GM18861 (cell line): ENCODE measurements at regions not wholly inside any gene's neighbourhood (a gene's known extent, or its start where the extent isn't known, plus 50 kb on each side); places are given as distances from the start of the nearest gene placed in this dataset.
"Not testable (repeated sequence)": the region's sequence is repeated elsewhere in the genome, so short reads cannot be mapped to it uniquely, and the experiment has no call there.

ENCODE experiments used
- ATAC-seq: cut with Tn5 transposase; IDR thresholded peaks from one replicate; pipeline ENCODE4 v1.9.1; 2021; ENCODE audit not compliant: unreplicated experiment

DNA sequence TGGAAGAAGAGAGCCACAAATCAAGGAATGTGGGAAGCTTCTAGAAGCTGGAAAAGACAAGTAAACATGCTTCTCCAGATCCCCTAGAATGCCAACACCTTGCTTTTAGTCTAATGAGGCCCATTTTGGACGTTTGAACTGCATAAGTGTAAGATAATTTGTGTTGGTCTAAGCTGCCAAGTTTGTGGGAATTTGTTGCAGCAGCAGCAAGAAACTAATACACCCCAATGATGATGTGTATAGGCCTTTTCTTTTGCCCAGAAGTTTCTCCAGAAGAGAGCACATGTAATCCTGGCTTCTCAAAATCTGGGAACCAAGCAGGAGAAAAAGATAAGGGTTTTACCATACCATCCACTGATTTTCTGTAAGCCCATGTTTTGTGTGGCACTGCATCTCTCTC, 96.1 kb upstream of the DPT start:
- no peak for ATAC-seq

DNA sequence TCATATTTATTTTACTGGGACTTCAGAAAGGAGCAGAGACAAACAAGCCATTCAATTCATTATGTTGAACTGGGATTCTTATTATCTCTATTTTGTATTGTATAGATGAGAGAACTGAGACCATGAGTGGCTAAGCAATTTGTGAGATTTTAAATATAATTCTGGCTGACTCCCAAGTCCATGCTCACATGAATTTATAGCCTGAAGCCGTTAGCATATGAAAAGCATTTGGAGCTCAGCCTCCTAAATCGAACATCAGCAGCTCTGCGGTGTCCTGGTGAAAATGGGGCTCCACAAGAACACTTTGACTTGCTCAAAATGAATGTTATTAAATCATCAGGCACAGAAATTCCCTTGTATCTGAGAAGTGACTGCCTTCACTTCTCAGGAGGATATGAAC, 96.8 kb upstream of the DPT start:
- ATAC-seq, result no peak

DNA sequence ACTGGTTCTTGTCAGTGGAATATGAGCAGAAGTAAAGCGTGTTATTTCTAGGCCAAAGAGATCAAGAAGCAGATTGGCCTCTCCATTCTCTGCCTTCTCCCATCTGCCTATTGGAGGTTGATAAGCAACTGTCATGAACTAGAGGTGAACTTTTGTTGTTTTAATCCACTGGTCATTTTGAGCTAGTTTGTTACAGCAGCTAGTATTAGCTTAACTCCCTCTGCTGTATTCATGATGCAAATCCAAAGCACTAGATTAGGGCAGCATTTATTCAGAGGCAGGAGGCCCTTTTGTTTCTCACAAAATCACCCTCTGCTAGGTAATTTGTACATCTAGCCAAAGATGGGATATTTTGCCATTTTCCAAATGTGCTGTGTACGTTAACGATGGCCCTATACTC, 97.3 kb upstream of the DPT start:
- no peak for ATAC-seq

DNA sequence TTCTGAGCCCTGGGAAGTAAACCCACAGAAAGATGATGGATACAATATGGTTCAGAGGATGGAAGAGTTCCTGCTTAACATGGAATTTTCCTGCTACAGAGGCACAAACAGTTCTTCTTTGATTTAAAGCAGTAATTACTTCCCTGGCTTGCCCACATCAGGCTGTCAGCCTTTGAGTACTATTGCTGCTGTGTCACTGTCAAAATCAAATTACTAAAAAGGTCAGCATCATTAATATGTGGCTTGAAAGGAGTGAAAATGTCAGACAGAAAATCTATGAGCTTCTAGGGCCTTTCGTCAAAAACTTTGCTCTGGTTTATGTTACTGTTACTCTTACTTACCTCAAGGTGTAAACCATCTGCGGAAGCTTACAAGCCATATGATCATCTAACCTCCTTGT, 98.6 kb upstream of the DPT start:
- ATAC-seq, result no peak

DNA sequence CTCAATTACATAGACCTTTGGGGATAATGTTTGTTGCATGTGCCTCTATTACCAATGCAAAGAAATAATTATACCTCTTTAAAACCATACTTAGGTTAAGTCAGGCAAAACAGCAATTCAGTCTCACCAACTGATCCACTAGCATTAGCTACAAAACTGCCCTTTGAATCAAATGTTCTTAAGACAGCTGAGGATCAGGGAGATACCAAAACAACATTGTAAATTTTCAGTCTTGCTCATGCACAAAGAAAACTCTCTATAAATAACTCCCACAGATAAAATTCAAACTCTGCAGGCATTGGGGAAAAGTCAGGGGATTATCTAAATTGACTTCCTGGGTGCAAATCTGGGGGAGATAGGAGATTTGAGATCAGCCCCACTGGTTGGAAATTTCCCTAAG, 100.9 kb upstream of the DPT start:
- ATAC-seq, result no peak

DNA sequence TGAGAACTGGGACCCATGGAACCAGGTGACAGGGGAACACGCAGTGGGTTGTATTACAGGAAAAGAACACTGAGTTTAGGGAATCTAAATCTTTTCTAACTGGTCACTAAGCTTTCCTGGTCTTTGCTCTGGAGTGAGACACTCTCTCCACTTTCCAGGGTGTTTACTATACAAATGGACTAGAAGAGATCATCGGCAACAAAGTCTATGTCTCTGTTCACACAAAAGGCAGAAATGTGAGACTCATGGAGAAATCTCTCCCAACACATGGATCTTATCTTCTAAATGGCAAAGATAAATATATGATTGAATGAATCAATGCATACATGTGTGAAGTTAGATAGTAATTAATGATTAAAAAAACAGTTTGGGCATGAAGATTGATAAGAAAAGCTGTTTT, 101.6 kb upstream of the DPT start:
- ATAC-seq, result no peak

DNA sequence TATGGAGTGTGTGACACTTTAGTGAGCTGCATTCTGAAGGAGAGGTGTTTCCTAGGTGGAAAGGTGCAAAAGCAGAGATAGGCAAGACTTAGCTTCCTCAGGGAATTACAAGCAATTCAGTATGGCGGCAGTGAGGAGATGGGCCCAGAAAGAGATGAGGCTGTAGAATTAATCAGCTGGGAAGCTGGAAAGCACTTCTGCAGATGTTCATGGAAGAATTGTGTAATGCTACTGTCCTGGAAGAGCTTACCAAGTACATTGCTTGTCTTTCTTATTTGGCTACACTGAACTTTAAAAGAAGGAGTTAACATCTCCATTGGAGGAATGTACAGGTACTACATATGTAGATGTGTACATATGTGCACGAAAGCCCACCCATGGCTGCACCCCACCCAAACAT, 103.7 kb upstream of the DPT start:
- no peak for ATAC-seq

DNA sequence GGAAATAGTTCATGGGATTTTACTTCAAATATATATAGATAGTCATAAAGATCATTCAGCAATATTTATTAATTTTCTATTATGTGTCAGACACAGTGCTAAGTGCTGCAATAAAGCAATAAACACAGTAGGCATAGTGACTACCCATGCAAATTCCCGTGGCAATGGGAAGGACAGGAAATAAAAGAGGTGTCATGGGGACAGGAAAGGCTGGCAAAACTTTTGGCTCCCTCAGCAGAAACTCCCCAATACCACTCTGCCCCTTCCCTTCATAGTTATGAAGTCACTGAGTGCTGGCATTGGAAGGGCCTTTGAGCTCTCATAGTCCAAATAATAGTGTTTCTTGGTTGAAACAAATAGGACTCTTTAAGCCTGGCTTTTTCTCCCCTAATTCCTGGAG, 104.4 kb upstream of the DPT start:
- ATAC-seq, result no peak

DNA sequence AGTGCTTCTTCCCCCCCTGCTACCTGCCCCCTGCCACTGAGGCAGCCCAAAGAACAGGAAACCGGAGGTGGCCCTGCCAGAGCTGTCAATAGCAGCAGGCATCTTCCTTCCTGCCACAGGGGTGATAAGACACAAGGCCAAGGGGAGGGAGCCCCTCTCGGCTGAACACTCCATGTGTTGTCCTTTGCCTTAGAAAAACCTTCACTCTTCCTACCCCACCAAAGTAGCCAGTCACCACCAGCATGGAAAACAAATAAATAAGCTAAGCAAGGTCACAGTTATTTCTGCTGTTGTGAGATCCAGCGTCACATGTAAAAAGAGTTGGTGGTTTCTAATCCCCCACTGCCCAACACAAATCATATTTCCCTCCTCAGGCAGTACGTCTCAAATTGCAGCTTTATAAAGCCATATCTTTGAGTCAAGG, 104.8 kb upstream of the DPT start:
- no peak for ATAC-seq

DNA sequence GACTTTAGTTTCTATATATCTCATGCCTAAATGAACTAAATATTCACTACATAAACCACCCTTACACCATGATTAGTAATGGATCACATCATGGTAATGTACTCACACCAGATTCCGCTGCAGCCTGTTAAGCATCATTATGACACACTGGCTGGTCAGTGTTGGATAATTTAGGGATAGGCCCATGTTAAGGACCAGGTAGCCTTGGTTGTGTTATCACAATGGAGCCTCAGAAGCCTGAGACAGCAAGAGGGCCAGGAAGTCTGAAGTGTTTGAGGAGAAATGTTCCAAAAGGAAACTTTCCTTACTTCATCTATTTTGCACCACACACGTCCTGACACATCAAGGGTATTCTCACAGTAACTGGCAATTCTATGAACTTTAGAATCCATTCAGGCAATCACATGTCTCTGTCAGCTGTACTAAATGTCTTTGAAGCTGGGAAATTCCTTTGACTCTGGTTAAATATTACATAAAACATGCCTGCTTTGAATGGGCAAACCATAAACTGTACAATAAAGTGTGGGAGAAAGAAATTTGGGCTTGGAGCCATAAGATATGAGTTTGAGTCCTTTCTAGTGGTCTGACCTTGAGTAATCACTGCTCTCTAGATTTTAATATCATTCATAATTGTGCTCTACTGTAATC, 105.3 kb upstream of the DPT start:
- ATAC-seq, result no peak

DNA sequence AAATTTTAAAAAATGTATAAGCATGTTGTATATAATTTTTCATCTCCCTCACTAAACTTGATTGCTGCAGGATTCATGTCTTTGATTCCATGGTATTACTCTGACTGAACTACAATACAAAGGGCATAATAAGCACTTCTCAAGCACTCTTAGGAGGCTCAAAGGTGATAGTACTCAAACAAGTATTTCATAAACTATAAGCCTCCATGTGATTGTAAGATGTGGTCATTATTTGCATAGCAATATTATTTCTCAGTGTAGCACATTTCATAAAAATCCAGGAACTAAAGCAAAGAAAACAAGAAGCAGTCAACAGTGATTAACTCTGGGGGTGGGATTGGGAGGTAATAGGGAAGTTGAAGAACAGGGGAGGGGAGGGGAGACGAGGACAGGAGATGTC, 106.2 kb upstream of the DPT start:
- ATAC-seq, result no peak

DNA sequence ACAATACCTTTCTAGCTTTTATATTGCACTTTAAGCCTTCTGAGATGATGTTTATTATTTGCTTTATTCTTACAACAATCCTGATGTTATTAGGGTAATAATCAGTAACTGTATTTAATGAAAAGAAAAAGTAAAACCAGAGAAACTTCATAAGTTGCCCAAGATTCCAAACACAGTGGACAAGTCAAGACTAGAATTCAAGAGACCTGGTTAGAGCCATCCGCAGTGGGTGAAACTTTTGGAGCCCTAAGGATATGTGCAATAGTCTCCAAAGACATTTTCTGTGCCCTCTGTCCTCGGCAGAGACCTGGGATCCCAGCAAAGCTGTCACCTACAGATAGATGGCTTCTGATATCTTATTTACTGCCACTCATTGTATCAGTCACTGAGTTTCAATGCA, 106.8 kb upstream of the DPT start:
- ATAC-seq, result no peak

DNA sequence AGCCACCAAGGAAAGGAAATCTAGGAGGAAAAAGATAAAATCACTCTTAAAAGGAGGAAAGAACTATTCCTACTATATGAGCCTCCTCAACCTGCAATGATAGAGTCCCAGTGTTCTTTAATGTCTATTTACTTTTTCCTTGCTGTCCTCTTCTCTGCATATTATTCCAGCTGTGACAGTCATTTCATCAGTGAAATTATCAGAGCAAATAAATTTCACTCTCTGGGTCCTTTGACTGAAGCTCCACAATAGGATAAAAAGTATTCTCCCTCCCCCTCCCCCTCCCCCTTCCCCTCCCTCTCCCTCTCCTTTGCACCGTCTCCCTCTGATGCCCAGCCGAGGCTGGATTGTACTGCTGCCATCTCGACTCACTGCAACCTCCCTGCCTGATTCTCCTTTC, 107.5 kb upstream of the DPT start:
- no peak for ATAC-seq

DNA sequence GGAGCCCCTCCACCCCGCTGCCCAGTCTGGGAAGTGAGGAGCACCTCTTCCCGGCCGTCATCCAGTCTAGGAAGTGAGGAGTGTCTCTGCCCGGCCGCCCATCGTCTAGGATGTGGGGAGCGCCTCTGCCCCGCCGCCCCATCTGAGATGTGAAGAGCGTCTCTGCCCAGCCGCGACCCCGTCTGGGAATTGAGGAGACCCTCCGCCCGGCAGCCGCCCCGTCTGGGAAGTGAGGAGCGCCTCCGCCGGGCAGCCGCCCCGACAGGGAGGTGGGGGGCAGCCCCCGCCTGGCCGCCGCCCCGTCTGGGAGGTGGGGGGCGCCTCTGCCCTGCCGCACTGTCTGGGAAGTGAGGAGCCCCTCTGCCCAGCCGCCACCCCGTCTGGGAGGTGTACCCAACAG, 108.2 kb upstream of the DPT start:
- not testable (repeated sequence) for ATAC-seq

DNA sequence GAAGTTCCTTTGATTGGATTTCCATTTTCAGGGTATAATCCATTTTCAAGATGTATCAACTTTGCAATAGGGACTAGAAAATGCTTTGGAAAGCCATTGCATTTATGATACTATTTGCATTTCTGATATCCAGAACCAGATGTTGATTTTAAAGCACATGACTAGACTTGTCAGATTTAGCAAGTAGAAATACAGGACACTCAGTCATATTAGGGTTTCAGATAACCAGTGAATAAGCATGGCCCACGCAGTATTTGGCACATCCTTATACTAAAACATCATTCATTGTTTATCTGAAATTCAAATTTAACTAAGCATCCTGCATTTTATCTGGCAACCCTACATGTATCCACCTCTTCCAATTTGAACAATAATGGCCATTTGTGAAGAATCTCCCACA, 113.3 kb upstream of the DPT start:
- no peak for ATAC-seq

DNA sequence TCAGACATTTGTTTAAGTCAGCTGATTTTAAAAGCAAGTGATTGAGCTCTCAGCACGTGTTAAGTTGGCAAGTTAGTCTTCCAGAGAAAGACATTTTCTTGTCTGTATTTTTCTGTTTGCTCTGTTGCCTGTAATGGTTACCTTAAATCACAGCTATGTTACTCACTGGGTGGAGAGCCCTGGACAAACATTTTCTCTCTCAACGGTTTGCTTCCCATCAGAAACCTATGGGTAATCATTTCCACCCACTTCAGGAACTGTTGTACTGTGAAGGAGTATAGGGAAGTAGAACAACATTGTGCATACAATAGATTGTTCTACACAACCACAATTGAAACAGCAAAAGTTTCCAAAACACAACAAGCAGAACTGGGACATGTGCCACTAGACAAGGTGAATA, 113.9 kb upstream of the DPT start:
- ATAC-seq, result no peak

DNA sequence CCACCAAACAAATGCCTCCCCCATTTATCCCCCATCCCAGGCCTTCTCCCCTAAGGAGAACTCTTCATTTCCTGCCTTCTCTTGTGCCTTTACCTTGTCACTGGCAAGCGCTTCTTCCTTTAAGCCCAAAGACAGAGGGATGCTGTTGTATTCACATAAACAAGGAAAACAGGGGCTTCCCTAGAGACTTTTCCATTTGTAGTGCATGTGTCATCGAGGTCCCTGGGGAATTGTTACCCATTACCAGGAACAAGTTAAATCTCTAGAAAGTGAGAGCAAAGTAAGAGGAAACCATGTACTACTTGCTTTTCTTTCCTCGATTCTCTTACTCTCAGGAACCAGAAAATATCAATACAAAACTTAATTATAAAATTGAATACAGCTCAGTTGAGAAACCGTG, 114.4 kb upstream of the DPT start:
- ATAC-seq, result no peak

DNA sequence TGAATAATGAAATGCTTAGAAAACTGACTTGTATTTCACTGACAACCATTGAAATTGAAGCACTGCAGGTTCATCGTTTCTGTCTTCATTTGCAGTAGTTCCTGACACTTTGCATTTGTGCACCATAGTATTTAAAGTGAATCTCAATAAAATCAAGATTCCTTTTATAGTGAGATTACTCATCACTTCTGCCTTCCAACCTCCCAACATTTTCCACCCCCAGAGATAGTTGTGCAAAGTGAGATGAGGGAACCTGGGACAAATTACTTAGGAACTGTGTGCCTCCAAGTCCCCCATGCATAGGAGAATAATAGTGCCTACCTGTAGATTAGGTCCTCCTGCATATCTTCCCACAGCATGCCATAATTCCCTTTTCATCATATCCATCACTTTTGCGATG, 114.9 kb upstream of the DPT start:
- ATAC-seq, result no peak

DNA sequence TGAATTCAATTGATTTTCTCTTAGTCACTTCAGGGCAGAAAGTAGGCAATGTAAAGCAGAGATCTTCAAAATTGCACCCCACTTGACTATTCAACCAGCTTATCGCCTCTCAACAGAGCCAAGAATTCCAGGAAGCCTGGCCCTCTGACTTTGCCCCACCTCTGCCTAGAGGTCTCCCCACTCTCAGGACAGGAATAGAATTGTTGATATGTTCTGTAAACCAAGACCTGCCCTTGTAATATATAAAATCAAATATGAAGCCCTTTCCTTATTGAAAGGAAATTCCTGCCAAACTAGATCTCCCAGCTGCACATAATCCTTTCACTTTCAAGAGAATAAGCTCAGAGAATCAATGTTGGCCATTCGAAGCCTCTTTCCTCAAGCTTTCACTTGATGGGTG, 116.1 kb upstream of the DPT start:
- no peak for ATAC-seq

DNA sequence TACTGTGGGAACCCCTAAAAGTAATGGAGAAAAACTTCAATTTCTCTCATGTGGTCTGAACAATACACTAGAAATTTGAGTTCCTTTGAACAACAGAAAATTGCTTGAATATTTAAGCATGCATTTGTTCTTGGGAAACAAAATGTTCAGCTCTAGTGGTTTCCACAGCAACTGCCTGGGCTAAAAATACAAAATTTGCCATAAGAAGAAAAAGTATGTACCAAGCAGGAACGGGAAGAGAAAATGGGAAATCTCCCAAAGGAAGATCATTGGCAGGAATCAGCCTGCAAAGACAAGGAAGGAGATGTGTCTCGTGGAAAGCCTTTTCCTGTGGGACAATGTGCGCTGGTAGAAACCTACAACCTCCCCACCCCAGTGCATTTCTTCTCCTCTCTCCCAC, 119.0 kb upstream of the DPT start:
- ATAC-seq, result no peak

DNA sequence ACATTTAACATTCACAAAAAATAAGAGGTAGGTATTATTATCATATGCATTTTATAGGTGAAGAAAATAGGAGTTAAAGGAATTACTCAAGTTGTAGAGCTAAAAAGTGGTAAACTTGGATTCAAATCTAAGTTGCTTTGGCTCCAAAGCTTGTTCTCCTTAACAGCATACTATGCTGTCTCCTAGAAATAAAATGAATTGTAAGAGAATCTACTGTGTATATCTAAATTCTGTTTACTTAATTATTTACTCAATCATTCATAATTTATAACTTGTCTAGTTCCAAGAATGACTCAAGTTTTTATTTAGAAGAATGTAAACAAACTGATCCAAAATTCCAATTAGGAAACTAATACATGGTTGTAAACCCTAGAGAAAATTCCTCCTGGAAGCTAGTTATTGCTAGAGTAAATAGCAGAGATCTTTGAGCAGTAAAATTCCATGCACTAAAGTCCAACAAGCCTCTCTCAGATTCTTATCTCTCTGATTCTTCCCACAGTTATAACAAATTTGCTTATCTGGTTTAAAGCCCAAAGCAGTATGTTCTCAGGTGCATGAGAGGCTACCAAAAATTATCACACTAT, 132.5 kb upstream of the DPT start:
- ATAC-seq, result no peak

DNA sequence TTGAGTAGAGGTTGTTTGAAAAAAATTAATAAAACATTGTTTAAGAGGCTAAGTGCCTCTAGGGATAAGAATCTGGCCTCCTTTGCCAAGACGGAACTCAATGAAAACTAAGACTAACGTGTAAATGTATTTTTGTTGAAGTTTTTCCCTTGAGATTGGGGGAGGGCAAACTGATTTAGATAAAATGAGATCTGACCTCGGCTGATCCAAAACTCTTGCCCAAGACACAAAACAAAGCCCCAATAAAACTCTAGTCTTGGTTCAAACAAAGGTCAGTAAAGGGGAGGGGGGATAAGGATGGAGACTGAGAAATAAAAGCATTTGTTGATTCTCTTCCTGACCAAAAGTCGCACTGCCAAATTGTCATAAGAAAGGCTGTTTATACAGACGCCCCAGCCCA, 134.8 kb upstream of the DPT start:
- no peak for ATAC-seq

DNA sequence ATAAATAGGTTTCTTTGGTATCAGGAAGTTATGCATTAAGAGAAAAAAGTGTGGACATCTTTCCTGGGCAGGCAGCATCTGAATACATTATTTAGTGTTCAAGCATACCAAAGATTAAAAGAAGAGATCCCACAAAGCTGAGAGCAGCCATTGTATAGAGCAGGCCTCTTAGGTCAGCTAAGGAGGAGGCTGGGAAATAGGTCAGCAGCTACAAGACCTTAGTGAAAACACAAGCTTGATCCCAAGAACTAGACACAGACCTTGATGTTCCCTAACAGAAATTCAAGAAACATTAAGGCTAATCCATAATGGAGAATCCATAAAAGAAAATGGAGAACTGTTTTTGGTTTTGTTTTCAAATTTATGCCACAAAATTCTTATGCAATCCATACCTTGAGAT, 135.3 kb upstream of the DPT start:
- no peak for ATAC-seq
